ENCODE measurements at regions not wholly inside any gene's neighbourhood (a gene's known extent, or its start where the extent isn't known, plus 50 kb on each side); places are given as distances from the start of the nearest gene placed in this dataset.

- TF ChIP-seq, protein P1, sequence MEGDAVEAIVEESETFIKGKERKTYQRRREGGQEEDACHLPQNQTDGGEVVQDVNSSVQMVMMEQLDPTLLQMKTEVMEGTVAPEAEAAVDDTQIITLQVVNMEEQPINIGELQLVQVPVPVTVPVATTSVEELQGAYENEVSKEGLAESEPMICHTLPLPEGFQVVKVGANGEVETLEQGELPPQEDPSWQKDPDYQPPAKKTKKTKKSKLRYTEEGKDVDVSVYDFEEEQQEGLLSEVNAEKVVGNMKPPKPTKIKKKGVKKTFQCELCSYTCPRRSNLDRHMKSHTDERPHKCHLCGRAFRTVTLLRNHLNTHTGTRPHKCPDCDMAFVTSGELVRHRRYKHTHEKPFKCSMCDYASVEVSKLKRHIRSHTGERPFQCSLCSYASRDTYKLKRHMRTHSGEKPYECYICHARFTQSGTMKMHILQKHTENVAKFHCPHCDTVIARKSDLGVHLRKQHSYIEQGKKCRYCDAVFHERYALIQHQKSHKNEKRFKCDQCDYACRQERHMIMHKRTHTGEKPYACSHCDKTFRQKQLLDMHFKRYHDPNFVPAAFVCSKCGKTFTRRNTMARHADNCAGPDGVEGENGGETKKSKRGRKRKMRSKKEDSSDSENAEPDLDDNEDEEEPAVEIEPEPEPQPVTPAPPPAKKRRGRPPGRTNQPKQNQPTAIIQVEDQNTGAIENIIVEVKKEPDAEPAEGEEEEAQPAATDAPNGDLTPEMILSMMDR (IDR thresholded peaks at IDR 0.05; ENCODE audit: insufficient read depth, low read depth, low read length, missing control alignments): no peak
- H3K4me3 ChIP-seq (ENCODE audit: low read depth, low read length): no peak overlapping the region
- DNase-seq (ENCODE audit: low read depth): peak; percentile 27
Observed at GRCh38 chr4:104752337-104752736, 257.6 kb upstream of the CXXC4 start.

DNA sequence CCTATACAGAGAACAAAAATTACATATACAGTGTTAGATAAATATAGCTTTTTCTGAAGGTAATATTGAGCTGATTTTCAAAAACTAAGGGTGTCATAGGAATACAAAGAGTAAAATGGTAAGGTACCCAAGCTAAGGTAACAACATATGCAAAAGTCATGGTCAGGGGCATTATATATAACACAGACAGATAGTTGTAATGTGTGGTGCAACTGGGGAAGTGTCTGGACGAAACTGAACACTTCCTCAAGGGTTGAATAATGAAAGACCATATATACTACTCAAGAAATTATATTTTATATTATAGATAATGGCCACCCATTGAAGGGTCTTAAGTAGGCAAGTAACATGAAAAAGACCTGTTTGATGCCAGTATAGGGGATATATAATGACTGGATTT is 262.1 kb upstream of the CXXC4 start:
- no peak overlapping the region for H3K4me3 ChIP-seq (ENCODE audit: low read depth, low read length)
- TF ChIP-seq, protein P1 (IDR thresholded peaks at IDR 0.05; ENCODE audit: insufficient read depth, low read depth, low read length, missing control alignments): no peak
- no peak for DNase-seq (ENCODE audit: low read depth)

DNA sequence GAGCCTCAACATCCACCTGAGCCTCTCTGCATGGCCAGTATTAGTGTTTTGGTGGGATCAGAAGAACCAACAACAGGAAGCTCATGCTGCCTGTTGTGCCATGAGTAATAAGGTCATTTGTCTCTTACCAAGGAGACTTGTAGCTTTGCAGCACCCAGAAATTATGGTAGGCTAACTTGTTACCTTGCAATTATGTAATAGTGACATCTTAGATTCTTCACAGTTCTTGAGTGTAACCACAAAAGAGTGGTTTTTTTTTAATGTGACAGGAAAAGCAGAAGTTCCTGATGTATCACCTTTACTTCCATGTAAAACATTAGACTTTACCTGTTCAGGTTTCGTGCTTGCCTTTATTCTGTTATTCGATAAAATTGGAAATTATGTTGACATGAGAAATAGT is 263.9 kb upstream of the CXXC4 start:
- TF ChIP-seq, protein P1 (IDR thresholded peaks at IDR 0.05; ENCODE audit: insufficient read depth, low read depth, low read length, missing control alignments): no peak
- H3K4me3 ChIP-seq (ENCODE audit: low read depth, low read length): no peak overlapping the region
- no peak for DNase-seq (ENCODE audit: low read depth)

- no peak for DNase-seq (ENCODE audit: low read depth)
- TF ChIP-seq, protein P1 (IDR thresholded peaks at IDR 0.05; ENCODE audit: insufficient read depth, low read depth, low read length, missing control alignments): no peak
- H3K4me3 ChIP-seq (ENCODE audit: low read depth, low read length): no peak overlapping the region
Observed at GRCh38 chr4:104763554-104764222, 269.0 kb upstream of the CXXC4 start.

DNA sequence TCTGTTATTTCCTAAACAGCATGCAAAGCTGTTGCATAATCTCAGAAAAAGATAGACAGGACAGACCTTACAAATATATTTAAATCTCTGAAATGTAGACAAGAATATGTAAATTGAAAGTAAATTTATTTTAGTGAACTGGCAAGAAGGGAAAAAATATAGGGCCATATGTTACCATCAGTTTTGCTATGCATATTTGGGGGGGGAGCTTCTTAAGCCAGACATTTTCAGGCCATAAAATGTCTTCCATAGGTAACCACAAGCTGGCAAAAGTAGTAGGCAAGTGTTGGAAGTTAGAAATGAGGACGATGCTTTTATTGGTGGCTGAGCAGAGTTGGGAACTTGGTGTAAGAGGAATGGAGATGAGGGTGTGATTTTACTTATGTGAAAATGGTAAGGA is 272.0 kb upstream of the CXXC4 start:
- H3K4me3 ChIP-seq (ENCODE audit: low read depth, low read length): no peak overlapping the region
- TF ChIP-seq, protein P1 (IDR thresholded peaks at IDR 0.05; ENCODE audit: insufficient read depth, low read depth, low read length, missing control alignments): no peak
- DNase-seq (ENCODE audit: low read depth): no peak

DNA sequence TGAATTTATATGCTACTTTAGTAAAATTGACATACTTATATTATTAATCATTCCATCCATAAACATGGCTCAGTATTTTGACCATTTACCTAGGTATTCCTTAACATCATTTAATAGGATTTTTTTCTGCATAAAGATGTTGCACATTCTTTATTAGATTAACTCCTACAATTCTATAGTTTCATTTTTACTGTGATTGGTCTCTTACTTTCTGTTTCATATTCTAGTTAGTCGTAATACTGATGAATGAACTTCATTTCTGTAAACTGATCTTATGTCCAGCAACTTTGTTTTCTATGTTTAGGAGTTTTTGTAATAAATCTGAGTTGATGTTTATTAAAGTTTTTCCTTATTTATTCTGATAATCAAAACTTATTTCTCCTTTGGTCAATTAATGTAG is 278.2 kb upstream of the CXXC4 start:
- no peak overlapping the region for H3K4me3 ChIP-seq (ENCODE audit: low read depth, low read length)
- TF ChIP-seq, protein P1 (IDR thresholded peaks at IDR 0.05; ENCODE audit: insufficient read depth, low read depth, low read length, missing control alignments): no peak
- no peak for DNase-seq (ENCODE audit: low read depth)

Data from GM12865 (cell line).